Frontal cortex (tissue), 3 donors: ENCODE measurements at regions not wholly inside any gene's neighbourhood (a gene's known extent, or its start where the extent isn't known, plus 50 kb on each side); places are given as distances from the start of the nearest gene placed in this dataset.
"Not testable (repeated sequence)": the region's sequence is repeated elsewhere in the genome, so short reads cannot be mapped to it uniquely, and the experiment has no call there.

Source experiments
- DNase-seq, 2 donors: peaks; one replicate each; pipeline ENCODE4 v3.0.0; 2012; ENCODE audit warnings: low spot score in 2 of 2
- FAIRE-seq: peaks from 2 replicates; lab custom pipeline; 2012; peaks lifted over from hg19 to GRCh38; lab: Jason Lieb, UNC
- donor health status: control.
- donor health status: control.
- donor health status: control.

DNA sequence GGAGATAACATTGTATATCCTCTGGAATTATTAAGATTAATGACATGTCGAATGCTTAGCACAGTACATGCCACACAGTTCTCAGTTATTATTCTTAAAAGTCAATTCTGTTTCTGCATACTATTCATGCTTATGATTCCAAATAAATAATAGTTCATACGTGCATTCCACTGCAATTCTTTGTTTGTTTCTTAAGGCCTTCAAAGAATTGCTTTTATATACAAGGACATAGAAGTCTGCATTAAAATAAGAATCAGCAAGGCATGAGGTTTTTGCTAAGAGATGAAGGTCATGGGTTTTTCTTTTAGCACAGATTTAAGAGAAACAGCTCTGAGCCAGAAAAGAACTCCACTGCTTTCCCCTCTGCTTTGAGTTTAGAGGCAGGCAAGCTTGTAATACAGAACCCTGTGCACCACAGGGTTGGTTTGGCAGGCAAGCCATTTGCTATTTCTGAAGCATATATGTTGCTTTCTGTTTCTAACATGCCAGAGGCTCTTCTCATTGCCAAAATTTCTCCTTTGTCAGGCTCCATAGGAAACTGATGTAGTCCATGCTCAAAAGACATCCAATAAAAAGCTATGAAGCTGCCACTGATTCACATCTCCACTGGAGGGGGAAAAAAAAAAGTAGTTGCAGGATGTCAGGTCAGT lies 420.6 kb upstream of the TYRP1 start:
- no peak for DNase-seq
- FAIRE-seq, result no peak

DNA sequence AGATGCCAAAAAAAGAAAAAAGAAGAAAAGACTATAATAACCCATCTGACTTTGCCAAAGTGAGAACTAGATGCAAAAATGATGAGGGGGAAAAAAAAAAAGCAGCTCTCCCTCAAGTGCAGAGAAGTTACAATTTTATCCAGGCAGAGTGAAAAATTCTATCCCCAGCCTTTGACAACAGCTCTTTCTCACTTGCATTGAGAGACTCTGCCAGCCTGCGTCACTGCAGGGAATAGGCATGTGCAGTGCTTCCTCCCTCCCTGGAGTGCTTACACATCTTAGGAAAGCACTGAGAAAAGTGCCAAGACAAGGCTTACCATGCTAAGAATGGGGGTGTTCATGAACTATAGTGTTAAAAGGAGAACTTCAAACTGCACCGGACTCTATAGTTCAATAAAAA lies 418.6 kb upstream of the TYRP1 start:
- DNase-seq (peak in 1 of 2 donors; percentile 8), FAIRE-seq (no peak)

DNA sequence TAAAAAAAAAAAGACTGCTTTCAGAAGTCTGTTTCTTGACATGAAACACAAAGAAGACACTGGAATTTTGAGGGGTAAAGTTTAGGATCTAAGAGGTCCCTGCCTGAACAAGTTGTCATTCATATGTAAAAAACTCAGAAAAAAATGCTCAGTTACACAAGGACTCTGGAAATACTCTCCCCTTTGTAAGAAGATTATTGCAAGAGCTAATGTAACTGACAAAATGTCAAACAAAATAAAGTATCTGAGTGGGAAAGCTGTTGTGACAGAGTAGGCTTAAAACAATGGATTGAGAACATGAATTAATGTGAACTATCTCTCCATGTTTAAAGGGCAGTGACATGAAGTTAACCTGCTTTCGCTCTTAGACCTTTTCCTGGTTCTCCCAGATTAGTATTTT lies 416.7 kb upstream of the TYRP1 start:
- no peak for FAIRE-seq
- DNase-seq, result no peak

DNA sequence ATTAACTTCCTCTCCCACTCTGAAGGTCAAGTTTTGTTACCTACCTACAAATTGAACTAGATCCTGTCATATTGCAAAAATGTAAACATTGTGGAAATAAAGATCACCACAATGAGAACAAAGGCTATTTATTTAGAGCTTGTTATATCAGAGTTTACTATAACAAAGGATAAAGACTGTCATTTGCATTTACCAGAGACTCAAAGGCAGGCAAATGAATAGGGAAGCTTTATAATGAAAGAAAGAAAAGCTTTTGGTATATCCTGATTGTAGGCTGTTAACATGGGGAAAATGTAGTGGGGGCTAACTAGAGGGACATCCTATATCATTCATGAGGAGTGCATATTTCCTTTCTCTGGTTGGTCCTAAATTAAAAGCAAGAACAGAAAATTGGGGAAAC lies 403.5 kb upstream of the TYRP1 start:
- FAIRE-seq (no peak), DNase-seq (no peak)

DNA sequence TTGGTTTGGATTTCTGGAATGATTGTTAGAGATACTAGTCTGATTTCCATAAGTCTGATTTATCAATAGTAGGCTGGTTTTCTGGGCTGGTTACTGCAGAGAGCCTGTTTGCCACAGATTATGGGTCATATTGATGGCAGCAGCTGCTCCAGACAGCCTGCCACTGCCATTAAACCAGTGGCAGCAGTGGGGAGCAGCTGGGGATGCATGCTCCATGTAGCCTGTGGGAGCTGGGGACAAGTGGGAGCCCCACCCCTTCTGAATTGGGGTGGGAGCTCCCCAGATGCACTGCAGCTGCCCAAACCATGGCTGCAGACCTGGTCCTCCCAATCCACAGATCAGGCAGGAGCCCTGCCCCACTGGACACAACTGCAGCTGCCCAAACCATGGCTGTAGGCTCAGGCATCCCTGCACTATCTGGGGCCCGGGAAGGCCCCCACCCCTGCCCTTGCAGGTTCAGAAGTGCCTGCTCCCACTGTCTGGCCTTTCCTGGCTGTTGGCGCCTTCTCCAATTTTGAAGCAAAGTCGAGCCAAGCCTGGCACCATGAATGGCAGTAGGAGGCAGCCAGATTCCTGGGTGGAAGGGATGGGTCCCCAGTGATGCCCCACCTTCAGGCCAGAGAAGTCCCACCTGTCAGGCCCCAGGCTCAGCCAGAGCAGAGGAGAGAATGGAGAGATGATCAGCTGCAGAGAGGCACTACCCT lies 402.9 kb upstream of the TYRP1 start:
- no peak for FAIRE-seq
- no peak for DNase-seq

- FAIRE-seq (no peak), DNase-seq (no peak)
Measured at GRCh38 chr9:12305211-12305610, 388.0 kb upstream of the TYRP1 start.

DNA sequence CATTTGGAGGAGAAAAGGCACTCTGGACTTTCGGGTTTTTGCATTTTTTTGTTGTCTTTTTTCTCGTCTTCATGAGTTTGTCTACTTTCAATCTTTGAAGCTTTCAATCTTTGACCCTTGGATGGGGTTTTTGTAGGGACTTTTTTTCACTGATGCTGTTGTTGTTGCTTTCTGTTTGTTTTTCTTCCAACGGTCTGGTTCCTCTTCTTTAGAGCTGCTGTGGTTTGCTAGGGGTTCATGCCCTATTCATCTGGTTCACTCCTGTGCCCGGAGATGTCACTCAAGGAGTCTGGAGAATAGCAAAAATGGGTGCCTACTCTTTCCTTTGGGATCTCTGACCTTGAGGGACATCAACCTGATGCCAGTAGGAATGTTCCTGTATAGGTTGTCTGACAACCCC lies 378.6 kb upstream of the TYRP1 start:
- no peak for DNase-seq
- FAIRE-seq, result no peak

DNA sequence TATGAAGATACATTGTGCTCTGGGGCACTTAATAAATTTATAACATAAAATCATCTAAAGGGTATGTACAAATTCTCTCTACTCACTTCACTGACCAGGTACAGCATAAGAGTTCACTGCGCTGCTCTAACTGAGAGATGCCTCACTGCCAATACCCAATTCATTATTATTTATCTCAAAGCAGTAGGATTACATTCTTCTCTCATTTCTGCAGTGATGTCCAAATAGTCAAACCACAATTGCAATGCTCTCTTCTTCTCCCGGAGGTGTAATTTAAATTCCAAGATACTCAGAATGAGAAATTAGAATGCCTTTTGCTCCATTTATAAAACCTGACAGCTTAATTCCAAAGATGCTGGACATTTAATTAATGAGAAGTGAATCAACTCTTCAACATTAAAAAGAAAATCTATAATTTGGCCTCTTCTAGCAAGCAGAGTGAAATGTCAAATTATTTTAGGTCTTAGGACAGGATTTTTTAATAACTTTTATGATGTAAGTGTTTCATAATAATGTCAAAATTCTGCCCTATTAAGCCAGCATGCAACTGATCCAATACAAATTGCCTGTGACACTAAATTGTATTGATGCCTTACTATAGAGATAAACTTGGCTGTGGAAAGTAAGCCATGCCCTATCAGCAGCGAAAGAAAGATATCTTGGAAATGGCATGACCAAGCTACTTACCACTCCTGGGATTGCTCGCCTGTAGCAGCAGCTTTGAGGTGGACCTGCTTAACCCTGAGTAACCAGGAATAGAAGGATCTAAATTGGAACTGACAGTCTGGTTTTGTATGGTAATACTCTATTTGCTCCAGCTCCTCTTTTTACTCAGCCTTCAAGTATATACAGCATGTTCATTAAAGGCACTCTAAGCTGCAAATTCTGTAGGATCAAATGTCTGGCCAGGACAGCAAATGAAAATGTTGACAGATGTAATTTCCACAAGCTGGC lies 374.2 kb upstream of the TYRP1 start:
- DNase-seq (no peak), FAIRE-seq (no peak)

DNA sequence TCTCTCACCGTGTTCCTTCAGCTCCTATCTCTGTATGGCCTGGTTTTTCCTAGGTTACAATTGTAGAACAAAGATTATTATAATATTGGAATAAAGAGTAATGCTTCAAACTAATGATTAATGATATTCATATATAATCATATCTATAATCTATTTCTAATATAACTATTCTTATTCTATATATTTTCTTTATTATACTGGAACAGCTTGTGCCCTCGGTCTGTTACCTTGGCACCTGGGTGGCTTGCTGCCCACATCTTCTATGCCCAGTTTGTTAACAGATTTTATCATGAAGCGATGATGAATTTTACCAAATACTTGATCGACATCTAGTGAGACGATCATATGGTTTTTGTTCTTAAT lies 363.6 kb upstream of the TYRP1 start:
- peak; percentile 21 for FAIRE-seq

GRCh38 chr9:12333966-12334365 lies 359.2 kb upstream of the TYRP1 start:
- DNase-seq, FAIRE-seq: not testable (repeated sequence)

More for the DNA sequence above, 363.6 kb upstream of the TYRP1 start:
- no peak for DNase-seq

DNA sequence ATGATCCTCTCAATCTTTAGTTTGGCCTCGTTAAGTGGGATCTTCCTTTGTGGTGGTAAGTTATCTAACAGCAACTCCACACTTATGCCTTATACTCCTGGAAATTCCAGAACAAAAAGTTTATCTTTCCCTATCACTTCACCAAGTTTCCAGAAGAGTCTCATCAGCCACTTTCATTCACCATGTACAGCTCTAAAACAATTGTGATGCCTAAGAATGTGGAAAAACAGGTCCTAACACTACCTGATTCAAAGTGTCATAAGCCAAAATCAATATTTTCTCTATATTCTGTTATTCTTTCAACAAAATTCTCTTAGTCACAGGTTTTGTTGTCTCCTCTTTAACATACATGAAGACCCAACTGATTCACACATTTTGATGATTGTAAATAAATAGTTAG lies 342.4 kb upstream of the TYRP1 start:
- DNase-seq (no peak), FAIRE-seq (no peak)

GRCh38 chr9:12351293-12352044 lies 341.7 kb upstream of the TYRP1 start:
- DNase-seq (no peak), FAIRE-seq (no peak)

DNA sequence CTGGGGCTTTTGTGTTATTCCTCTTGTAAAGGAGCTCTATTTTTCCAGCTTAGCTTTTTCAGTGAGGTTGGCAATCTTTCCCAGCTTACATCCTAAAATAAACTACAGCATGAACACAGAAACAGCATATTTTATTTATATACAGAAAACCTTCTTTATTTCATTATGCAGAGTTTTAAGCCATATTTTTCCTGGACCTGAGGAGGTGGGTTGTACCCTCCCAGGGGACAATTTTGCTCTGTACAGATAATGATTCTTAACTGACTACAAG lies 341.2 kb upstream of the TYRP1 start:
- DNase-seq (no peak), FAIRE-seq (no peak)

DNA sequence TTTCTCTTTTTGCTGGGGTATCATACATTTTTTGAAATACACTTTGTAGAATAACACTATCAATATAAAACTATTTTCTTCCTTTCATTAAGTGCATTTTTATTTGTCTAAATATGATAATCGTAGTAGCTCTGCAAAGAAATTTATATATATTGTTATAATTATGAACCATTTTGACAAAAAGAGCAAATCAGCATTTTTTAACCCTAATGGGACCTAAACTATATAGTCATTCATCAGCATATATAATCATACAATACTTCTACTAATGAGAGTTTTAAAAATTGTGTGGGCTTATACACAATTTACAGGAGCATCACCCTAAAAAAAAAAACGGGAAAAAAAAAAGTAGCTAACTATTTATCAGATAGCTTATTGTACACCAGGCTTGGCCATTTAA lies 329.7 kb upstream of the TYRP1 start:
- no peak for DNase-seq
- FAIRE-seq, result no peak

GRCh38 chr9:12368569-12368968 lies 324.6 kb upstream of the TYRP1 start:
- DNase-seq (no peak), FAIRE-seq (no peak)

GRCh38 chr9:12391839-12392509 lies 301.2 kb upstream of the TYRP1 start:
- no peak for DNase-seq
- no peak for FAIRE-seq

DNA sequence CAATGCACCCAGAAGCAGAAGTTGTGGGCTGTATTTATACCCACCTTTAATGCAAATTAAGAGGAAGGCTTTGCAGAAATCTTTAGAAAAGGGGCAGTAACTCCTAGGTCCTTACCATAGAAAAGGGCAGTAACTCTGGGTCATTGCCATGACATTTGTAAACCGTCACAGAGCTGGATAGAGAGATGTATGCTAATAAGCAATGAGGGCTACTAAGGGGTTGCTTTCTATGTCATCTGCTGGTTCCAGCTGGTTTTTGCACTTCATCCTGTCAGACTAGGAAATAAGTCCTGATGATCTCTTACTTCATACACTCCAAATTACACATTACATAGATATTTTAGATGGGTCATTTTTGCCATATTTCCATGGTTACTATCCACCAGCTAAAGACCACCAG lies 299.1 kb upstream of the TYRP1 start:
- no peak for FAIRE-seq
- no peak for DNase-seq

GRCh38 chr9:12403721-12404120 lies 289.5 kb upstream of the TYRP1 start:
- no peak for DNase-seq

DNA sequence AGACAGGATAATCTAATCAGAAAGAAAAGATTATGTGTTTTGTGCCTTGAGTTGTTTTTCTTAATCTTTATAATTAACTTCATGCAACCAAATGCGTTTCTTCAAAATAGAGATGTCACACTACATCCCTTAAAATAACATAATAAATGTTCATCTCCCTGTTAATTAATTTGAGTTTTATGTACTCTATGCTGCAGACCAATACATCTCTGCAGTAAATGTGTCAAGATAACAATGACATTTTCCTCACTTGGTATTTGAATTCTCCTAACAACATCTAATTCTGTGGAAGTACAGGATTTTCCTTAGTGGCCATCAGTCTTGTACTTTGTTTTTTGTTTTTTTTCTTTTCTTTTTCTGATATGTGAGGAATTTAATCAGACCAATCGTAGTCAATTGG lies 279.2 kb upstream of the TYRP1 start:
- FAIRE-seq, result no peak

More at GRCh38 chr9:12403721-12404120, 289.5 kb upstream of the TYRP1 start:
- no peak for FAIRE-seq

GRCh38 chr9:12414514-12414913 lies 278.7 kb upstream of the TYRP1 start:
- FAIRE-seq (no peak), DNase-seq (no peak)

More for the DNA sequence above, 279.2 kb upstream of the TYRP1 start:
- no peak for DNase-seq
